Right lobe of liver (tissue), 4 donors: ENCODE measurements at regions not wholly inside any gene's neighbourhood (a gene's known extent, or its start where the extent isn't known, plus 50 kb on each side); places are given as distances from the start of the nearest gene placed in this dataset.

Experiments
- POLR2A ChIP-seq: fragments of 450-650 bp; IDR thresholded peaks from one replicate; pipeline ENCODE4 v1.6.1; 2017; ENCODE audit warnings: antibody characterized with exemption, mild to moderate bottlenecking
- TF ChIP-seq, protein P1 (sequence below), 4 donors: fragments of 200-600 bp in 3 of 4; fragments of 450-650 bp in 1 of 4; IDR thresholded peaks; one replicate each; pipeline versions ENCODE4 v1.5.1 to v1.8.0; 2016 to 2022; ENCODE audit warnings: antibody characterized with exemption in 4 of 4, mild to moderate bottlenecking in 2 of 4
- donor health status: DM: no; HTN: no; CAD: no.
- donor health status: DM: no; HTN: no; CAD: no.
- donor health status: DM: no; HTN: yes; CAD: no.

DNA sequence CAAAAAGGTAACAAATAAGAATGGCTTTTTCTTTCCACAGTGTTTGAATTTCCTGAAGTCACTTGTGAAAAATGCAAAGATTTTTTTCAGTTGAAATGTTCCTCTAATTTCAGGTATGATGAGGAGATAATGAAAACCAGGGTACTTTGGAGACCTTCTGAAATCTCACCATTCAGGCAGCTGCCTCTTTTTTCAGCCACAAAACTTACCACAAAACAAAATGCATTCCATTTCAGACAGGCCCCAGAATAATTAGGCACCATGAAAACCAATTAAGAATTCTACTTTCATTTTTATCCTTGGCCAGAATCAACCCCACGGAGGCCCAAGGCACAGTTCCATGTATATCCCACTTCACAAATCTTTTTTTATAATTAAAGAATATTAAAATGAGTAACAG lies 880.3 kb upstream of the ACVR2A start:
- TF ChIP-seq, protein P1, sequence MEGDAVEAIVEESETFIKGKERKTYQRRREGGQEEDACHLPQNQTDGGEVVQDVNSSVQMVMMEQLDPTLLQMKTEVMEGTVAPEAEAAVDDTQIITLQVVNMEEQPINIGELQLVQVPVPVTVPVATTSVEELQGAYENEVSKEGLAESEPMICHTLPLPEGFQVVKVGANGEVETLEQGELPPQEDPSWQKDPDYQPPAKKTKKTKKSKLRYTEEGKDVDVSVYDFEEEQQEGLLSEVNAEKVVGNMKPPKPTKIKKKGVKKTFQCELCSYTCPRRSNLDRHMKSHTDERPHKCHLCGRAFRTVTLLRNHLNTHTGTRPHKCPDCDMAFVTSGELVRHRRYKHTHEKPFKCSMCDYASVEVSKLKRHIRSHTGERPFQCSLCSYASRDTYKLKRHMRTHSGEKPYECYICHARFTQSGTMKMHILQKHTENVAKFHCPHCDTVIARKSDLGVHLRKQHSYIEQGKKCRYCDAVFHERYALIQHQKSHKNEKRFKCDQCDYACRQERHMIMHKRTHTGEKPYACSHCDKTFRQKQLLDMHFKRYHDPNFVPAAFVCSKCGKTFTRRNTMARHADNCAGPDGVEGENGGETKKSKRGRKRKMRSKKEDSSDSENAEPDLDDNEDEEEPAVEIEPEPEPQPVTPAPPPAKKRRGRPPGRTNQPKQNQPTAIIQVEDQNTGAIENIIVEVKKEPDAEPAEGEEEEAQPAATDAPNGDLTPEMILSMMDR (IDR thresholded peaks at IDR 0.05) = no peak
- TF ChIP-seq POLR2A = no peak
